ENCODE measurements at regions not wholly inside any gene's neighbourhood (a gene's known extent, or its start where the extent isn't known, plus 50 kb on each side); places are given as distances from the start of the nearest gene placed in this dataset.

GRCh38 chr6:144873623-144874378 is 588.7 kb downstream of the UTRN start:
- Mint-ChIP-seq H3K27ac (no peak overlapping the region), H3K27me3 (peaks cover 37% of the 10 kb centered on the region), H3K4me1 (no peaks in the 10 kb centered on the region), H3K36me3 (ENCODE audit: low read depth) (peaks cover 2% of the 10 kb centered on the region), H3K4me3 (no peak overlapping the region)
- ATAC-seq, result no peak
- no peak for DNase-seq
- no peaks in the 10 kb centered on the region for H3K9me3 ChIP-seq (ENCODE audit: control insufficient read depth, low read length, poor library complexity, severe bottlenecking)

- Mint-ChIP-seq H3K27me3 (peaks cover 48% of the 10 kb centered on the region), H3K4me1 (no peaks in the 10 kb centered on the region), H3K36me3 (ENCODE audit: low read depth) (peaks cover 4% of the 10 kb centered on the region), H3K4me3 (no peak overlapping the region), H3K27ac (no peak overlapping the region)
- H3K9me3 ChIP-seq (ENCODE audit: control insufficient read depth, low read length, poor library complexity, severe bottlenecking), result no peaks in the 10 kb centered on the region
- ATAC-seq (no peak), DNase-seq (no peak)
Measured at GRCh38 chr6:144876689-144877088, 591.6 kb downstream of the UTRN start.

GRCh38 chr6:144877118-144877517 is 592.0 kb downstream of the UTRN start:
- no peak for ATAC-seq
- DNase-seq, result no peak
- Mint-ChIP-seq H3K27ac (no peak overlapping the region), H3K4me3 (no peak overlapping the region), H3K27me3 (peaks cover 52% of the 10 kb centered on the region), H3K36me3 (ENCODE audit: low read depth) (peaks cover 4% of the 10 kb centered on the region), H3K4me1 (no peaks in the 10 kb centered on the region)
- no peaks in the 10 kb centered on the region for H3K9me3 ChIP-seq (ENCODE audit: control insufficient read depth, low read length, poor library complexity, severe bottlenecking)

- H3K27me3 Mint-ChIP-seq, result peaks cover 63% of the 10 kb centered on the region
- ATAC-seq (no peak), DNase-seq (no peak)
- H3K4me3 Mint-ChIP-seq, result no peak overlapping the region
- peaks cover 4% of the 10 kb centered on the region for H3K36me3 Mint-ChIP-seq (ENCODE audit: low read depth)
- no peaks in the 10 kb centered on the region for H3K4me1 Mint-ChIP-seq
- H3K27ac Mint-ChIP-seq, result no peak overlapping the region
- no peaks in the 10 kb centered on the region for H3K9me3 ChIP-seq (ENCODE audit: control insufficient read depth, low read length, poor library complexity, severe bottlenecking)
Measured at GRCh38 chr6:144878577-144878976, 593.4 kb downstream of the UTRN start.

GRCh38 chr6:144879436-144879835 is 594.3 kb downstream of the UTRN start:
- ATAC-seq, result no peak

GRCh38 chr6:144882425-144882824 is 597.3 kb downstream of the UTRN start:
- H3K9me3 ChIP-seq (ENCODE audit: control insufficient read depth, low read length, poor library complexity, severe bottlenecking), result no peaks in the 10 kb centered on the region
- Mint-ChIP-seq H3K4me1 (no peaks in the 10 kb centered on the region), H3K36me3 (ENCODE audit: low read depth) (peaks cover 2% of the 10 kb centered on the region), H3K4me3 (no peak overlapping the region), H3K27me3 (peaks cover 72% of the 10 kb centered on the region), H3K27ac (no peak overlapping the region)
- ATAC-seq (no peak), DNase-seq (no peak)

More at GRCh38 chr6:144879436-144879835, 594.3 kb downstream of the UTRN start:
- no peaks in the 10 kb centered on the region for H3K9me3 ChIP-seq (ENCODE audit: control insufficient read depth, low read length, poor library complexity, severe bottlenecking)
- Mint-ChIP-seq H3K36me3 (ENCODE audit: low read depth) (peaks cover 4% of the 10 kb centered on the region), H3K27me3 (peaks cover 65% of the 10 kb centered on the region), H3K27ac (no peak overlapping the region), H3K4me1 (no peaks in the 10 kb centered on the region), H3K4me3 (no peak overlapping the region)
- no peak for DNase-seq

GRCh38 chr6:144883915-144884314 is 598.8 kb downstream of the UTRN start:
- H3K9me3 ChIP-seq (ENCODE audit: control insufficient read depth, low read length, poor library complexity, severe bottlenecking), result no peaks in the 10 kb centered on the region
- DNase-seq, result no peak
- H3K4me3 Mint-ChIP-seq, result no peak overlapping the region
- no peak for ATAC-seq
- H3K36me3 Mint-ChIP-seq (ENCODE audit: low read depth), result peaks cover 2% of the 10 kb centered on the region
- peaks cover 67% of the 10 kb centered on the region for H3K27me3 Mint-ChIP-seq
- no peak overlapping the region for H3K27ac Mint-ChIP-seq
- no peaks in the 10 kb centered on the region for H3K4me1 Mint-ChIP-seq

- ATAC-seq, result no peak
- no peak overlapping the region for H3K27ac Mint-ChIP-seq
- no peak for DNase-seq
- H3K4me3 Mint-ChIP-seq, result no peak overlapping the region
- no peaks in the 10 kb centered on the region for H3K9me3 ChIP-seq (ENCODE audit: control insufficient read depth, low read length, poor library complexity, severe bottlenecking)
- H3K27me3 Mint-ChIP-seq, result peaks cover 50% of the 10 kb centered on the region
- H3K36me3 Mint-ChIP-seq (ENCODE audit: low read depth), result no peaks in the 10 kb centered on the region
- no peaks in the 10 kb centered on the region for H3K4me1 Mint-ChIP-seq
Measured at GRCh38 chr6:144885817-144886216, 600.7 kb downstream of the UTRN start.

GRCh38 chr6:144886682-144887081 is 601.5 kb downstream of the UTRN start:
- Mint-ChIP-seq H3K4me3 (no peak overlapping the region), H3K4me1 (no peaks in the 10 kb centered on the region), H3K27me3 (peaks cover 46% of the 10 kb centered on the region), H3K27ac (no peak overlapping the region), H3K36me3 (ENCODE audit: low read depth) (no peaks in the 10 kb centered on the region)
- H3K9me3 ChIP-seq (ENCODE audit: control insufficient read depth, low read length, poor library complexity, severe bottlenecking), result no peaks in the 10 kb centered on the region
- no peak for DNase-seq
- ATAC-seq, result no peak

- Mint-ChIP-seq H3K4me3 (no peak overlapping the region), H3K4me1 (no peaks in the 10 kb centered on the region), H3K27ac (no peak overlapping the region), H3K27me3 (peaks cover 30% of the 10 kb centered on the region), H3K36me3 (ENCODE audit: low read depth) (no peaks in the 10 kb centered on the region)
- no peak for DNase-seq
- no peaks in the 10 kb centered on the region for H3K9me3 ChIP-seq (ENCODE audit: control insufficient read depth, low read length, poor library complexity, severe bottlenecking)
- ATAC-seq, result no peak
Measured at GRCh38 chr6:144888621-144889020, 603.5 kb downstream of the UTRN start.

GRCh38 chr6:144893680-144894151 is 608.6 kb downstream of the UTRN start:
- Mint-ChIP-seq H3K4me1 (peaks cover 2% of the 10 kb centered on the region), H3K36me3 (ENCODE audit: low read depth) (no peaks in the 10 kb centered on the region), H3K27ac (no peak overlapping the region), H3K27me3 (no peaks in the 10 kb centered on the region), H3K4me3 (no peak overlapping the region)
- no peak for ATAC-seq
- no peaks in the 10 kb centered on the region for H3K9me3 ChIP-seq (ENCODE audit: control insufficient read depth, low read length, poor library complexity, severe bottlenecking)
- no peak for DNase-seq

GRCh38 chr6:144894240-144894639 is 609.1 kb downstream of the UTRN start:
- Mint-ChIP-seq H3K27me3 (no peaks in the 10 kb centered on the region), H3K4me3 (no peak overlapping the region), H3K27ac (no peak overlapping the region), H3K4me1 (peaks cover 2% of the 10 kb centered on the region), H3K36me3 (ENCODE audit: low read depth) (no peaks in the 10 kb centered on the region)
- H3K9me3 ChIP-seq (ENCODE audit: control insufficient read depth, low read length, poor library complexity, severe bottlenecking), result no peaks in the 10 kb centered on the region
- DNase-seq, result no peak
- no peak for ATAC-seq

GRCh38 chr6:144895313-144896278 is 610.5 kb downstream of the UTRN start:
- H3K36me3 Mint-ChIP-seq (ENCODE audit: low read depth), result no peaks in the 10 kb centered on the region
- H3K4me3 Mint-ChIP-seq, result no peak overlapping the region
- no peak overlapping the region for H3K27ac Mint-ChIP-seq
- no peaks in the 10 kb centered on the region for H3K9me3 ChIP-seq (ENCODE audit: control insufficient read depth, low read length, poor library complexity, severe bottlenecking)
- no peak for ATAC-seq
- DNase-seq, result no peak
- H3K4me1 Mint-ChIP-seq, result peaks cover 2% of the 10 kb centered on the region
- H3K27me3 Mint-ChIP-seq, result no peaks in the 10 kb centered on the region

Measured in T-helper 17 cell (primary cell).